ENCODE measurements at regions not wholly inside any gene's neighbourhood (a gene's known extent, or its start where the extent isn't known, plus 50 kb on each side); places are given as distances from the start of the nearest gene placed in this dataset.

DNA sequence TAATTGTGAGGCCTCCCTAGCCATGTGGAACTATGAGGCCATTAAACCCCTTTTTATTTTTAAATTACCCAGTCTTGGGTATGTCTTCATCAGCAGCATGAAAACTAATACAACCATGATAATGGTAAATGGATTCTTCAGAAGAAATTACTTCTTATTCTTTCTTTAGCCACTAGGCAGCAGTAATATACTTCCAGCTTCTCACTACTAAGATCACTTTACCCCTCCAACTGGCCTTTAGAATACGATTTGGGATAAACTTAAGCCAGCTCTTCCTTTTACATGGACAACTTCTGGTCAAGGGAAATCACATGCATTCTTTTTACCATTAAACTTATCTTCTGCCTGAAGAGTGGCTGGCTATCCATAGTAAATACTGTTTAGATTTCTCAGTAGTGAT, 355.4 kb downstream of the MAN2A1 start:
- Histone ChIP-seq H3F3A (replicated peaks; ENCODE audit: low read depth) (no peaks in the 10 kb centered on the region), H3K27ac (ENCODE audit: low read depth) (no peak overlapping the region), H3K4me1 (ENCODE audit: insufficient read depth) (peaks cover 10% of the 10 kb centered on the region; the same call in 1 of the 2 replicates), H3K27me3 (ENCODE audit: insufficient read depth) (no peaks in the 10 kb centered on the region), H3K9me2 (ENCODE audit: insufficient read depth) (no peaks in the 10 kb centered on the region), H2AFZ (no peak overlapping the region), H3K4me2 (no peak overlapping the region), H3K4me3 (no peak overlapping the region), H3K36me3 (ENCODE audit: insufficient read depth) (0 out of 2 replicates have a peak, but pooled peaks cover 5% of the 10 kb centered on the region), H3K79me2 (replicated peaks; ENCODE audit: insufficient read depth) (no peaks in the 10 kb centered on the region), H4K20me1 (replicated peaks; ENCODE audit: insufficient read depth) (no peaks in the 10 kb centered on the region)
- H3K9me3 Mint-ChIP-seq, result peaks cover 9% of the 10 kb centered on the region
- ATAC-seq, result no peak
- peaks cover 10% of the 10 kb centered on the region for H3K4me1 Mint-ChIP-seq
- TF ChIP-seq ZNF331 (CRISPR knock-in tag; IDR thresholded peaks at IDR 0.05; ENCODE audit: low read depth) (no peak), EZH2 (IDR thresholded peaks at IDR 0.05; ENCODE audit: low read depth, unreplicated experiment) (no peak), CREB1 (CRISPR knock-in tag; IDR thresholded peaks at IDR 0.05; ENCODE audit: low read depth) (no peak)
- TF ChIP-seq, protein P1, sequence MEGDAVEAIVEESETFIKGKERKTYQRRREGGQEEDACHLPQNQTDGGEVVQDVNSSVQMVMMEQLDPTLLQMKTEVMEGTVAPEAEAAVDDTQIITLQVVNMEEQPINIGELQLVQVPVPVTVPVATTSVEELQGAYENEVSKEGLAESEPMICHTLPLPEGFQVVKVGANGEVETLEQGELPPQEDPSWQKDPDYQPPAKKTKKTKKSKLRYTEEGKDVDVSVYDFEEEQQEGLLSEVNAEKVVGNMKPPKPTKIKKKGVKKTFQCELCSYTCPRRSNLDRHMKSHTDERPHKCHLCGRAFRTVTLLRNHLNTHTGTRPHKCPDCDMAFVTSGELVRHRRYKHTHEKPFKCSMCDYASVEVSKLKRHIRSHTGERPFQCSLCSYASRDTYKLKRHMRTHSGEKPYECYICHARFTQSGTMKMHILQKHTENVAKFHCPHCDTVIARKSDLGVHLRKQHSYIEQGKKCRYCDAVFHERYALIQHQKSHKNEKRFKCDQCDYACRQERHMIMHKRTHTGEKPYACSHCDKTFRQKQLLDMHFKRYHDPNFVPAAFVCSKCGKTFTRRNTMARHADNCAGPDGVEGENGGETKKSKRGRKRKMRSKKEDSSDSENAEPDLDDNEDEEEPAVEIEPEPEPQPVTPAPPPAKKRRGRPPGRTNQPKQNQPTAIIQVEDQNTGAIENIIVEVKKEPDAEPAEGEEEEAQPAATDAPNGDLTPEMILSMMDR (conservative IDR thresholded peaks at IDR 0.05; ENCODE audit: low read depth in 2 of 2), result peak; percentile 46 to 55
- TF ChIP-seq, protein P2, sequence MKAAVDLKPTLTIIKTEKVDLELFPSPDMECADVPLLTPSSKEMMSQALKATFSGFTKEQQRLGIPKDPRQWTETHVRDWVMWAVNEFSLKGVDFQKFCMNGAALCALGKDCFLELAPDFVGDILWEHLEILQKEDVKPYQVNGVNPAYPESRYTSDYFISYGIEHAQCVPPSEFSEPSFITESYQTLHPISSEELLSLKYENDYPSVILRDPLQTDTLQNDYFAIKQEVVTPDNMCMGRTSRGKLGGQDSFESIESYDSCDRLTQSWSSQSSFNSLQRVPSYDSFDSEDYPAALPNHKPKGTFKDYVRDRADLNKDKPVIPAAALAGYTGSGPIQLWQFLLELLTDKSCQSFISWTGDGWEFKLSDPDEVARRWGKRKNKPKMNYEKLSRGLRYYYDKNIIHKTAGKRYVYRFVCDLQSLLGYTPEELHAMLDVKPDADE (IDR thresholded peaks at IDR 0.05), result no peak
- no peak overlapping the region for H3K4me3 Mint-ChIP-seq
- DNase-seq (ENCODE audit: low spot score), result peak; percentile 51
- H3K36me3 Mint-ChIP-seq (ENCODE audit: low read depth), result 0 out of 3 replicates have a peak, but pooled peaks cover 6% of the 10 kb centered on the region
- no peaks in the 10 kb centered on the region for H3K27me3 Mint-ChIP-seq (ENCODE audit: insufficient read depth, low read depth, poor library complexity)
- no peak overlapping the region for H3K27ac Mint-ChIP-seq

DNA sequence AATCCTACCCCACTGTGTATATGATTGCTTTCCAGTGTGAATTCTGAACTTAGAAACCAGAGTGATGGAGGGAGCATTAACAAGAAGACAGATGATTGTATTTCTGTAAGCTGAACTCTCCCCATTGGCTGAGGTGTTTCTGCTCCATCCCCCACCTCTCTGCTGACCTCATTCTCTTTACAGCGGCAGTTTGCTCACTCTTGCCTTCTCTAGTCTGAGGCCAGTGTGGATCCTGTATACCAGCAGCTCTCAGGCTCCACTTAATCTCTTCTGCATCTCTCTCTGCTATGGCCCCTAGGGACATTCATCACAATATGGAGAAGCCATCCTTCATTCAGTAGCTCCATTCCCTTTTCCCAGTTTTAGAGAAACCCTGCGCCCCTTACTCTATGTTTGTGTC, 358.8 kb downstream of the MAN2A1 start:
- Histone ChIP-seq H3K4me3 (no peak overlapping the region), H4K20me1 (replicated peaks; ENCODE audit: insufficient read depth) (no peaks in the 10 kb centered on the region), H3K4me2 (no peak overlapping the region), H3K36me3 (ENCODE audit: insufficient read depth) (no peaks in the 10 kb centered on the region), H3K27ac (ENCODE audit: low read depth) (no peak overlapping the region), H3F3A (replicated peaks; ENCODE audit: low read depth) (no peaks in the 10 kb centered on the region), H2AFZ (peak overlapping the region; percentile 75; the same call in 1 of the 2 replicates), H3K9me2 (ENCODE audit: insufficient read depth) (no peaks in the 10 kb centered on the region), H3K27me3 (ENCODE audit: insufficient read depth) (no peaks in the 10 kb centered on the region), H3K79me2 (replicated peaks; ENCODE audit: insufficient read depth) (no peaks in the 10 kb centered on the region), H3K4me1 (ENCODE audit: insufficient read depth) (peaks cover 10% of the 10 kb centered on the region; the same call in 1 of the 2 replicates)
- Mint-ChIP-seq H3K4me1 (peaks cover 12% of the 10 kb centered on the region), H3K36me3 (ENCODE audit: low read depth) (no peaks in the 10 kb centered on the region), H3K27me3 (ENCODE audit: insufficient read depth, low read depth, poor library complexity) (no peaks in the 10 kb centered on the region), H3K9me3 (no peaks in the 10 kb centered on the region), H3K4me3 (no peak overlapping the region; the same call in 2 of the 3 replicates), H3K27ac (no peak overlapping the region)
- DNase-seq (ENCODE audit: low spot score), result peak; percentile 18
- peak; percentile 65 for ATAC-seq
- TF ChIP-seq POLR2AphosphoS5 (IDR thresholded peaks at IDR 0.05; ENCODE audit: low read depth) (no peak), EZH2phosphoT487 (IDR thresholded peaks at IDR 0.05; ENCODE audit: unreplicated experiment) (no peak), EZH2 (IDR thresholded peaks at IDR 0.05; ENCODE audit: low read depth, unreplicated experiment) (no peak), JUNB (IDR thresholded peaks at IDR 0.05; ENCODE audit: unreplicated experiment) (no peak), ZNF331 (CRISPR knock-in tag; IDR thresholded peaks at IDR 0.05; ENCODE audit: low read depth) (no peak), CREB1 (CRISPR knock-in tag; IDR thresholded peaks at IDR 0.05; ENCODE audit: low read depth) (no peak)
- TF ChIP-seq, protein P3, sequence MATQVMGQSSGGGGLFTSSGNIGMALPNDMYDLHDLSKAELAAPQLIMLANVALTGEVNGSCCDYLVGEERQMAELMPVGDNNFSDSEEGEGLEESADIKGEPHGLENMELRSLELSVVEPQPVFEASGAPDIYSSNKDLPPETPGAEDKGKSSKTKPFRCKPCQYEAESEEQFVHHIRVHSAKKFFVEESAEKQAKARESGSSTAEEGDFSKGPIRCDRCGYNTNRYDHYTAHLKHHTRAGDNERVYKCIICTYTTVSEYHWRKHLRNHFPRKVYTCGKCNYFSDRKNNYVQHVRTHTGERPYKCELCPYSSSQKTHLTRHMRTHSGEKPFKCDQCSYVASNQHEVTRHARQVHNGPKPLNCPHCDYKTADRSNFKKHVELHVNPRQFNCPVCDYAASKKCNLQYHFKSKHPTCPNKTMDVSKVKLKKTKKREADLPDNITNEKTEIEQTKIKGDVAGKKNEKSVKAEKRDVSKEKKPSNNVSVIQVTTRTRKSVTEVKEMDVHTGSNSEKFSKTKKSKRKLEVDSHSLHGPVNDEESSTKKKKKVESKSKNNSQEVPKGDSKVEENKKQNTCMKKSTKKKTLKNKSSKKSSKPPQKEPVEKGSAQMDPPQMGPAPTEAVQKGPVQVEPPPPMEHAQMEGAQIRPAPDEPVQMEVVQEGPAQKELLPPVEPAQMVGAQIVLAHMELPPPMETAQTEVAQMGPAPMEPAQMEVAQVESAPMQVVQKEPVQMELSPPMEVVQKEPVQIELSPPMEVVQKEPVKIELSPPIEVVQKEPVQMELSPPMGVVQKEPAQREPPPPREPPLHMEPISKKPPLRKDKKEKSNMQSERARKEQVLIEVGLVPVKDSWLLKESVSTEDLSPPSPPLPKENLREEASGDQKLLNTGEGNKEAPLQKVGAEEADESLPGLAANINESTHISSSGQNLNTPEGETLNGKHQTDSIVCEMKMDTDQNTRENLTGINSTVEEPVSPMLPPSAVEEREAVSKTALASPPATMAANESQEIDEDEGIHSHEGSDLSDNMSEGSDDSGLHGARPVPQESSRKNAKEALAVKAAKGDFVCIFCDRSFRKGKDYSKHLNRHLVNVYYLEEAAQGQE (IDR thresholded peaks at IDR 0.05; ENCODE audit: unreplicated experiment), result no peak

Measured in GM23338 (cell line).